Upper lobe of left lung (tissue), 6 donors: ENCODE measurements at regions not wholly inside any gene's neighbourhood (a gene's known extent, or its start where the extent isn't known, plus 50 kb on each side); places are given as distances from the start of the nearest gene placed in this dataset.

Source experiments
- ATAC-seq, 2 donors: fragments of 200-7000 bp; cut with Tn5 transposase; one replicate each; pipeline ENCODE4 v1.9.1; 2022; ENCODE audit warnings: mild to moderate bottlenecking in 2 of 2, moderate library complexity in 2 of 2; ENCODE audit not compliant: low FRiP score in 2 of 2
- DNase-seq, 2 donors: peaks; one replicate each; pipeline ENCODE4 v3.0.0-alpha.2; 2019 to 2020
- H3K27ac ChIP-seq, 4 donors: fragments of 200-600 bp; sonication (generic); one replicate each; pipeline ENCODE4 v1.5.1; 2016 to 2019
- H3K27me3 ChIP-seq, 4 donors: fragments of 200-600 bp; sonication (generic); one replicate each; pipeline ENCODE4 v1.5.1; 2017 to 2019
- H3K36me3 ChIP-seq, 4 donors: fragments of 200-600 bp; sonication (generic); one replicate each; pipeline ENCODE4 v1.5.1; 2016 to 2019
- H3K4me1 ChIP-seq, 4 donors: fragments of 200-600 bp; sonication (generic); one replicate each; pipeline ENCODE4 v1.5.1; 2018 to 2019
- H3K4me3 ChIP-seq, 4 donors: fragments of 200-600 bp; sonication (generic); one replicate each; pipeline ENCODE4 v1.5.1; 2017 to 2019; ENCODE audit warnings: mild to moderate bottlenecking in 2 of 4, moderate library complexity in 1 of 4
- H3K9me3 ChIP-seq, 4 donors: fragments of 200-600 bp; sonication (generic); one replicate each; pipeline ENCODE4 v1.5.1; 2018 to 2019
- EP300 ChIP-seq, 4 donors: sonication (generic); formaldehyde crosslinking; IDR thresholded peaks; one replicate each; pipeline ENCODE4 v1.5.1; 2017; ENCODE audit warnings: antibody characterized with exemption in 4 of 4, control low read depth in 2 of 4
- POLR2A ChIP-seq, 4 donors: fragments of 450-650 bp; IDR thresholded peaks; one replicate each; pipeline ENCODE4 v1.5.1; 2016 to 2017; ENCODE audit warnings: antibody characterized with exemption in 4 of 4, mild to moderate bottlenecking in 2 of 4
- POLR2AphosphoS5 ChIP-seq, 2 donors: sonication (generic); formaldehyde crosslinking; IDR thresholded peaks; one replicate each; pipeline ENCODE4 v1.5.1; 2017; ENCODE audit warnings: antibody characterized with exemption in 2 of 2
- WGBS, 2 donors: methylation state at CpG; one replicate each; pipeline ENCODE4 v1.1.5; 2017 to 2018; 5-methylcytosine and 5-hydroxymethylcytosine counted together
- TF ChIP-seq, protein P1 (sequence below), 6 experiments: fragments of 450-650 bp in 4 of 6; fragments of 200-600 bp in 2 of 6; sonication (generic) in 2 of 6; IDR thresholded peaks; one replicate each; pipeline ENCODE4 v1.5.1; 2016 to 2019; ENCODE audit warnings: antibody characterized with exemption in 6 of 6
- donor health status: DM: no; HTN: no; CAD: no; lungs with moderate emphysema.
- donor health status: DM: no; HTN: yes; CAD: no; lungs with severe emphysema.

DNA sequence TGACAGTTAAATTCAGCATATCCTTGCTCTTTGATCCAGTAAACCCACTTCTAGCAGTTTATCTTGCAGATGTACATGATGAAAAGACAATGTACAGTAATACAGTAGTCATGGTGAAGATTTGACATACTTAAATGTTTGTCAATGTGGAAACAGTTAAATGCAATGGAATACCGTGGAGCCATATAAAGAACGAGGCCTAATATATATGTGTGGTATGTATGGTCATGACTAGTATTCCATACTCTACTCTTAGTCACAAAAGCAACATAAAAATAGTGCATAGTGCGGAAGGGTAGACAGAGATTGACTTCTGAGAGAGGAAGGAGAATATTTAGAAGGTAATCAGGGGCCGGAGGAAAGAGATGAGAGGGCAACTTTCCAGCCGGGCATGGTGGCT, 70.7 kb upstream of the ARMC2 start:
- H3K9me3 ChIP-seq = no peaks in the 10 kb centered on the region
- 73 to 90% methylated on average over 5 of the region's 5 CpGs for WGBS, 2 donors
- H3K36me3 ChIP-seq = no peaks in the 10 kb centered on the region
- no peaks in the 10 kb centered on the region for H3K27me3 ChIP-seq
- DNase-seq = no peak
- no peak for ATAC-seq
- no peak overlapping the region for H3K4me3 ChIP-seq
- H3K27ac ChIP-seq = no peak overlapping the region
- TF ChIP-seq EP300 (IDR thresholded peaks at IDR 0.05) = no peak
- TF ChIP-seq, protein P1, sequence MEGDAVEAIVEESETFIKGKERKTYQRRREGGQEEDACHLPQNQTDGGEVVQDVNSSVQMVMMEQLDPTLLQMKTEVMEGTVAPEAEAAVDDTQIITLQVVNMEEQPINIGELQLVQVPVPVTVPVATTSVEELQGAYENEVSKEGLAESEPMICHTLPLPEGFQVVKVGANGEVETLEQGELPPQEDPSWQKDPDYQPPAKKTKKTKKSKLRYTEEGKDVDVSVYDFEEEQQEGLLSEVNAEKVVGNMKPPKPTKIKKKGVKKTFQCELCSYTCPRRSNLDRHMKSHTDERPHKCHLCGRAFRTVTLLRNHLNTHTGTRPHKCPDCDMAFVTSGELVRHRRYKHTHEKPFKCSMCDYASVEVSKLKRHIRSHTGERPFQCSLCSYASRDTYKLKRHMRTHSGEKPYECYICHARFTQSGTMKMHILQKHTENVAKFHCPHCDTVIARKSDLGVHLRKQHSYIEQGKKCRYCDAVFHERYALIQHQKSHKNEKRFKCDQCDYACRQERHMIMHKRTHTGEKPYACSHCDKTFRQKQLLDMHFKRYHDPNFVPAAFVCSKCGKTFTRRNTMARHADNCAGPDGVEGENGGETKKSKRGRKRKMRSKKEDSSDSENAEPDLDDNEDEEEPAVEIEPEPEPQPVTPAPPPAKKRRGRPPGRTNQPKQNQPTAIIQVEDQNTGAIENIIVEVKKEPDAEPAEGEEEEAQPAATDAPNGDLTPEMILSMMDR (IDR thresholded peaks at IDR 0.05) = no peak
- no peak for TF ChIP-seq POLR2AphosphoS5 (IDR thresholded peaks at IDR 0.05)
- no peak for TF ChIP-seq POLR2A (IDR thresholded peaks at IDR 0.05)
- peaks cover 0 to 8% (median 2%) of the 10 kb centered on the region in 4 donors for H3K4me1 ChIP-seq

GRCh38 chr6:108778421-108779186, 69.6 kb upstream of the ARMC2 start:
- Histone ChIP-seq H3K4me3 (no peak overlapping the region), H3K9me3 (no peaks in the 10 kb centered on the region), H3K27me3 (no peaks in the 10 kb centered on the region), H3K4me1 (peaks cover 0 to 10% (median 6%) of the 10 kb centered on the region in 4 donors), H3K27ac (no peak overlapping the region), H3K36me3 (no peaks in the 10 kb centered on the region)
- DNase-seq (no peak), ATAC-seq (no peak)
- TF ChIP-seq POLR2A (IDR thresholded peaks at IDR 0.05) = no peak
- TF ChIP-seq POLR2AphosphoS5 (IDR thresholded peaks at IDR 0.05) = no peak
- no peak for TF ChIP-seq EP300 (IDR thresholded peaks at IDR 0.05)
- TF ChIP-seq, protein P1 (IDR thresholded peaks at IDR 0.05) = no peak
- WGBS, 2 donors = 85 to 87% methylated on average over 7 of the region's 7 CpGs

- Histone ChIP-seq H3K27ac (no peak overlapping the region), H3K36me3 (no peaks in the 10 kb centered on the region), H3K9me3 (no peaks in the 10 kb centered on the region), H3K4me1 (peaks cover 0 to 10% (median 6%) of the 10 kb centered on the region in 4 donors), H3K4me3 (no peak overlapping the region), H3K27me3 (no peaks in the 10 kb centered on the region)
- no peak for DNase-seq
- WGBS, 2 donors = 72 to 77% methylated on average over 6 of the region's 6 CpGs
- TF ChIP-seq, protein P1 (IDR thresholded peaks at IDR 0.05) = no peak
- no peak for TF ChIP-seq POLR2AphosphoS5 (IDR thresholded peaks at IDR 0.05)
- no peak for TF ChIP-seq POLR2A (IDR thresholded peaks at IDR 0.05)
- ATAC-seq = no peak
Measured at GRCh38 chr6:108779536-108780275, 68.5 kb upstream of the ARMC2 start.

- DNase-seq (peak in 1 of 2 donors; percentile 26), ATAC-seq (no peak)
- H3K9me3 ChIP-seq = no peaks in the 10 kb centered on the region
- H3K4me1 ChIP-seq = peaks cover 0 to 10% (median 6%) of the 10 kb centered on the region in 4 donors
- TF ChIP-seq POLR2AphosphoS5 (IDR thresholded peaks at IDR 0.05) (no peak), POLR2A (IDR thresholded peaks at IDR 0.05) (no peak), EP300 (IDR thresholded peaks at IDR 0.05) (no peak)
- TF ChIP-seq, protein P1 (IDR thresholded peaks at IDR 0.05) = no peak
- no peaks in the 10 kb centered on the region for H3K27me3 ChIP-seq
- H3K36me3 ChIP-seq = no peaks in the 10 kb centered on the region
- H3K27ac ChIP-seq = no peak overlapping the region
- 85 to 86% methylated on average over 6 of the region's 6 CpGs for WGBS, 2 donors
- no peak overlapping the region for H3K4me3 ChIP-seq
Measured at GRCh38 chr6:108780784-108781183, 67.4 kb upstream of the ARMC2 start.
